Activated T-cell treated with anti-CD3 and anti-CD28 coated beads, Interleukin-2, amount 50 U/mL, for 1 hour (primary cell): ENCODE measurements at regions not wholly inside any gene's neighbourhood (a gene's known extent, or its start where the extent isn't known, plus 50 kb on each side); places are given as distances from the start of the nearest gene placed in this dataset.

Experiments
- DNase-seq: peaks from one replicate; pipeline ENCODE4 v3.0.0-alpha.2; 2020

GRCh38 chr7:70907259-70908247 is 224.4 kb upstream of the GALNT17 start:
- DNase-seq = no peak

- no peak for DNase-seq
Observed at GRCh38 chr7:70913924-70914323, 218.0 kb upstream of the GALNT17 start.

DNA sequence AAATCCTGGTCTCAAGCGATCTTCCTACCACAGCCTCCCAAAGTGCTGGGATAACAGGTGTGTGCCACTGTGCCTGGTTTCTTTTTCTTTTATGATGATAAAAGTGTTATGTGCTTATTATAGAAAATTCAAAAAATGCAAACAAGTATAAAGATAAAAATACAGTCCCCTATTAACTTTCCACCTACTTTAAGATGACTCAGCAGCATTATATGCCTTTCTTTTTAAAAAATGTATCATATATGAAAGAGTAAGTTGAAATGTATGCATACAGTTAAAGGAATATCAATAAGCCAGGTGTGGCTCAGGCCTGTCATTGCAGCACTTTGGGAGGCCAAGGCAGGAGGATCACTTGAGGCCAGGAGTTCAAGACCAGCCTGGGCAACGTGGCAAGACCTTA is 216.9 kb upstream of the GALNT17 start:
- DNase-seq = no peak

GRCh38 chr7:70919481-70920073 is 212.4 kb upstream of the GALNT17 start:
- no peak for DNase-seq

GRCh38 chr7:70920876-70921275 is 211.1 kb upstream of the GALNT17 start:
- no peak for DNase-seq

DNA sequence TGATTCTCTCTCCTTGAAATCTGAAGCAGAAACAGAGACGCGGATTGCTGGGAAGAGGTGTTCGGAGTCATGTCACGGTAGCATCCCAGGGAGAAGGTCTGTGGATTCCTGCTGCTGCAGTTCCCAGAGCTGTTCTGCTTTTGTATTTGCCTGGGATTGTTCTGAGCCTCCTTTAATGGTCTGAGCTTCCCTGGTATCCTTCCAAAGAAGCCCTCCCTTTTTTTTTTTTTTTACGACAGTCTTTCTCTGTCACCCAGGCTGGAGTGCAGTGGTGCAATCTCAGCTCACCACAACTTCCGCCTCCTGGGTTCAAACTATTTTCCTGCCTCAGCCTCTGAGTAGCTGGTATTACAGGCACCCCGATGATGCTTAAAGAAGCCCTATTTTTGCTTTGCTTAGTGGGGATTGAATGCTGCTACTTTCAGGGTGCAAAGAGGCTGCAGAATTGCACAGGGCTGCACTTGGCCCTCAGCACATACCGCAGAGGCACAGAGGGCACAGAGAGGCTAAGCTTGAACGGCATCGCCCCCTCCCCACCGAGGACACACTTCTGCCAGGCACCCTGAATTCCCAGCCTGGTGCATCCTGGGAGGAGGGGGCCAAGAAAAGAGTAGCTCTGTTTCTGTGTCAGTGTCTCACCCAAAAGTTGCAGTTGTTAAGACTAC is 208.6 kb upstream of the GALNT17 start:
- no peak for DNase-seq

DNA sequence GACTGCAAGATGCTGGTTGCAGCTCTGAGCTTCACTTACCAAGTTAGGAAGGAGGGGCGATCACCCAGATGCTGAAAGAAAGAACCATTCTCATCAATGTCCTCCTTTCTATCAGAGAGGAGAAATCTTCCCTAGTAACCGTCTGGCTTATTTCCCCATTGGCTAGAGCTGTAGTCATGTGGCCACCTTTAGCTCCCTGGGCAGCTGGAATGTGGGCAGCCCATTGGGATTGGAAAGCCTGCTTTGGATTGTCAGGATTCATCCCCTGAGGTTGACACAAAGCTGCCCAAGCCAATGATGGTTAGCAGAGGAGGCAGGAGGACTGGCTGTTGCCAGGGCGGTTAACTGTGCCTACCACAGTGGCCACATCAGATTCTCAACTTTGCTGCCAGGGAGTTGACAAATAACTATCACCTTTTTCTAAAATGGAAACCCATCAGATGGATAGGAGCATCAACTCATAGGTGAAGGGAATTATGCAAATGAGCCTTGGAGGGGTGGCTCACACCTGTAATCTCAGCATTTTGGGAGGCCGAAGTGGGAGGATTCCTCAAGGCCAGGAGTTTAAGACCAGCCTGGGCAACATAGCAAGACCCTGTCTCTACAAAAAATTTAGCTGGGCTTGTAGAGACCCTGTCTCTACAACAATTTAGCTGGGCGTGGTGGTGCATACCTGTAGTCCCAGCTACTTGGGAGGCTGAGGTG is 206.4 kb upstream of the GALNT17 start:
- no peak for DNase-seq

DNA sequence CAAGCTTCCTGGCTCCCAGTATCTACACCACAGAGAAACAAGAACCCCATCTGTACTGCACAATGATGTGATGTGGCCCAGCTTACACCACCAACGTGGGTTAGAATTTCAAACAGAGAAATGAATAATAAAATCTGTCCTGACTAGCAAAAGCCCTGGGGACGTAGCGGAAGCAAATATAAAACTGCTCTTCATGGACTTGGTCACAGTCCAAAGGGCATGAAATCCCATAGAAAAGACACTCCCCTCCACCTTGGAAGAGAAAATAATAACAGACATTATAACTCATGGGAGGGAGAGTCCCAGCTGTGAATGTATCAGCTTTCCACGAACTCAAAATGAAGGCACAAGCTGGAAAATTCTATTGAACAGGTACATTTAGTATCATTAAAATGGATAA is 205.3 kb upstream of the GALNT17 start:
- no peak for DNase-seq

GRCh38 chr7:70935311-70935710 is 196.6 kb upstream of the GALNT17 start:
- DNase-seq = no peak

DNA sequence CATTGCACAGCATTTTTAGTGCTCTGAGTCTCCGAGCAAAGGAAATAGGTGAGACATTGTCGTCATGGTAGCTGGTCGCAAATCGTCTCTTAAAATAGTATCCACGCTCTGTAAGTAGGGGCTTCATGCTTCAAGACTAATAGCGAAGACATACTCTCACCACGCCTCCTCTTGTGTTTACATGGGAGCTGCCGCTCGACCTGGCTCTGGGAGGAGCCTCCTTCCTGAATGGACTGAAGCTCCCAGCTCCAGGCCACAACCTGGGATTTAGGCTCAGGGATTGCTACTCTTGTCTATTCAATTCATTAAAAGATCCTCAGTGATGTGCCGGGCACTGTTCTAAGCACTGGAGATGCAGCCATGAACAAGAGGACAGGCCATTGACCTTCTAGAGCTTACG is 196.1 kb upstream of the GALNT17 start:
- DNase-seq = no peak

DNA sequence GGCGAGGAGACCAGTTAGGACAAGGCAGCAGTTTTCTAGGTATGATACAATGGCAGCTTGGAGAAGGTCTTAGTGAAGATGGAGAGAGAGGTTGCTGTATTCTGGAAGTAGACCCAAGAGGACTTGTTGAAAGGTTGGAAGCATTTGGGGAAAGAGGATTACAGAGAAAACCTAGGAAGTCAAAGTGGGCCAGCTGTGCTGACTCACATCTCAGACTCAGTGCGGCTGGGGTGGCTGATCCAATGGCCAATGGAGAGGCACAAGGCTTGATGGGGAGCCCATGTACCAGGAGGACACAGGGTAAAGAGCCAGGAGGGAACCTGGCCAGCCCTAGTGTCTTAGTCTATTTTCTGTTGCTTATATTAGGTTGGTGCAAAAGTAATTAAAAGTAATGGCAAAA is 194.5 kb upstream of the GALNT17 start:
- no peak for DNase-seq

- no peak for DNase-seq
Observed at GRCh38 chr7:70940597-70940996, 191.3 kb upstream of the GALNT17 start.

GRCh38 chr7:70942791-70943190 is 189.2 kb upstream of the GALNT17 start:
- no peak for DNase-seq

DNA sequence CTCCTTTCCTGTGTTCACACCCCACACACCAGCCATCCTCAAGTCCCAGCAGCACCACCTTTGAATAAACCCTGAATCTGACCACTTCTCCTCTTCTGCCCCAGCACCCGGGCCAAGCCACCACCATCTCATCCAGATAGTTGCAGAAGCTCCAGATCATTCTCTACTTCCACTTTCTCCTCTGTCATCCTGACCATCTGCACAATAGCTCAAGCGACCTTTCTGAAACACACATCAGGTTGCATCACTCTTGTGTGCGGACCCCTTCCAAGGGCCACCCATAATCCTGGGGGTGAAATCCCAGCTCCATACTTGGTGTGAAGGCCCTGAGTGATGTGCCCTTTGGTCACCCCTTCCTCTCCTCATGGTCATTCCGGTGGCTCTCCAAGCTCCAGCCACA is 187.4 kb upstream of the GALNT17 start:
- no peak for DNase-seq

DNA sequence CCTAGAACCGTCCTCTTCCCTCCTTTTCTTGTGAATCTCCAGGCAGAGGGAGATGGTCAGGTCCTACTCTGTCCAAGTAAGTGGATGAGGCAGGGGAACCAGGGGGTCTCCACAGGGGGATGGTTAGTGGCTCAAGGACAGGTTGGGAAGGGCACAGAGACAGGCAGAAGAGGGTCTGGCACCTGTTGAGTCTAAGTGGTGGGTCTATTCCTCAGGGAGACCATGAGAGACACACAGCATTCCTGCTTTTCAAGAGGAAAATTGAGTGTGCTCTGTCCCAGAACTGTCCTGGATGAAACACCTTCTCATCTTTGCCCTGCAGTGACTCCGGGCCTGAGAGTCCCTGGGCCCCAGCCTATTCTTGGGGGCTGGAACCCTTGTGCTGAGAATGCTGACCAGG is 184.8 kb upstream of the GALNT17 start:
- DNase-seq = no peak

- no peak for DNase-seq
Observed at GRCh38 chr7:70949862-70950261, 182.1 kb upstream of the GALNT17 start.

DNA sequence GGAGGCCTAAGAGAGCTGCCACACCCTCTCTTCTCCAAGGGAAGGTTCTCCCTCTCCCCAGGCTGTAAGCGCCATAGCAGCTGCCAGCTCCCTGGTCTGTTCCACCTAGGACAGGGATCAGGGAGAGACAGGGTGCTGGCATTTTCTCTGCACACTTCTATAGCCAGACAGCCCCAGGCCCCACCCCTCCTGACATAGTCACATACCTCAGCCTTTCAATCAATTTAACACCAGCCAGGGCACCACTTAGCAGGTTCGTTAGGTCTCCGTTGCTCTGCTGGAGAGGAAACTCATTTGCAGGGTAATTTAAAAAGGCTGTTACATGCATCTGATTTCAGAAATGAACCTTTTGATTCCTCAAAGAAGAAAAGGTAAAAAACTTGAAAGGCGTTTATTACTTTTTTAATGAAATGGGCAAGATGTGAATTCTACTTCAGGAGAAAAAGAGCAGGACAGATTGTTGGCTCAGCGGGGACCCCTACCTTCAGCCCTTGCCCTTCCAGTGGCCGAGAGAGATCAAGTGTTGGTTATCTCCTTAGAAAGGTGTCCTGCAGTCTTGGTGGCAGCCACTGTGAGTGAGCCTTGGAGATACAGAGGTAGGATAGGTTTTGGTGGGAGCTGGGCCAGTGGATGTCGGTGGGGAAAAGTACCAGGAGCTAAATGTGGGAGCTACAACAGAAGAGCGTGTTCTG is 180.5 kb upstream of the GALNT17 start:
- no peak for DNase-seq

DNA sequence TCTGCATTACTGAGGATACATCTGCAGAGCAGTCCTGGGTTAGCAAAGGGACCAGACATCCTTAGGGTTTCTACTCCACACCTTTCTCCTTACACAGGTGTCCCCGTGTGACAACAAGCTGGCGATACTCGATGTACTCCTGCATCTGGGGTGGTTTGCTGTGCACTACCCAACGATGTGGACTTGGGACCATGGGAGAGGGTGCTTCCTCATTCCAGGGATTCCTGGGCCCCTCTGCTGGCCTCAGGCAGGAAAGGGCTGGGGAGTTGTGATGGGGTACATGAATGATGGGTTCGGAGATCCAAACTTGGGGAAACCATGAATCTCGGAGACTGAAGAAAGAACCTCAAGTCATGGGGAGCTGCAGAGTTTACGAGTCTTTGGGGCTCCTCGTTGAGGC is 179.6 kb upstream of the GALNT17 start:
- DNase-seq = no peak

DNA sequence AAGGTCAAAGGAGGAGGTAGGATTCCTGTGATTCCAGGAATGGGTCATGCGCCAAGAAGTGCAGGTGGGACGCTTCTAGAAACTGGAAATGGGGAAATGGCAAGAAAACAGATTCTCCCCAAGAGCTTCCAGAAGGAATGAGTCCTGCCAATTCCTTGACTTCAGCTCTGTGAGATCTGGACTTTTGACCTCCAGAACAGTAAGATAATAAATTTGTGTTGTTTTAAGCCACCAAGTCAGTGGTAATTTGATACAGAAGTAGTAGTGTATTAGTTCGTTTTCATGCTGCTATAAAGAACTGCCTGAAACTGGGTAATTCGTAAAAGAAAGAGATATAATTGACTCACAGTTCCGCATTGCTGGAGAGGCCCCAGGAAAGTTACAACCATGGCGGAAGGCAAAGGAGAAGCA is 178.6 kb upstream of the GALNT17 start:
- DNase-seq = no peak

DNA sequence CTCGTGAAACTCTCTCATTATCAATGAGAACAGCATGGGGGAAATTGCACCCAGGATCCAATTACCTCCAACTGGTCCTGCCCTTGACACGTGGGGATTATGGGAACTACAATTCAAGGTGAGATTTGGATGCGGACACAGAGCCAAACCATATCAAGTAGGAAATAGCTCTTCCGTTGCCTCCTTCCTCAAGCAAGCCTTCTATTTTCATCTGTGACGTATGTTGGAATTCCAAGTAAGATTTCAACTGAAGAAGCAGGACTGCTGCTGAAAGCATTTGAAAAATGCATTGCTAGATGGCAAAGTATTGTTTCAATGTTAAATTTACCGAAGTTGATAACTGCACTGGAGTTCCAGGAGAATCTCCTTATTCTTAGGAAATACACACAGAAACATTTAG is 178.1 kb upstream of the GALNT17 start:
- no peak for DNase-seq

DNA sequence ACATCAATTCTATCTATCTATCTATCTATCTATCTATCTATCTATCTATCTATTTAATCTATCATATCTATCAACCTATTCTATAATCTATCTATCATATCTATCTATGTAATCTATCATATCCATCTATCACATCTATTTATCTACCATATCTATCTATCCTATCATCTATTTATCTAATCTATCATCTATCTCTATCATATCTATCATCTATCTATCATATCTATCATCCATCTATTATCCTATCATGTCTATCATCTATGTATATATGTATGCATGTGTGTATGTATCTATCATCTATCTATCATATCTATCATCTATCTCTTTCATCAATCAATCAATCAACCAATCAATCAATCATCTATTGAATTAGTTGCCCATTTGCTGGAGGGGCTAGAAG is 159.3 kb upstream of the GALNT17 start:
- DNase-seq = no peak

DNA sequence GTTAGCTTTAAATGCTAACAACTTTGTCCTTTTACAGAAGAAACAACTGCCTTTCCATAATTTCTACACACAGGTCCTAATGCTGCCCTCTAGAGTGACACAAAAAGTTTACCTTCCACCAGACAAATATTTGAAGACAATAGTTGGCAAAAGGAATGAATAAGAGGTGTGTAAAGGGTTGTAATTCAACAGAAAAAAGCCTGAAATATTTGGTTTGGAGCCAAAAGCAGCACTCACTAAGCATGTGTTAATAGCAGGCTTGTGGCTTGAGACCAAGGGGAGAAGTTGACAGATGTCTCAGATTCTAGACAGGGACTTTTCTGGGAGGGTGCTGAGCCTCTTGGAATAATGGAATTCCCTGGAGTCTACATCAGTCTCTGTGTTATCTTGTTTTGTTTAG is 156.2 kb upstream of the GALNT17 start:
- DNase-seq = no peak

DNA sequence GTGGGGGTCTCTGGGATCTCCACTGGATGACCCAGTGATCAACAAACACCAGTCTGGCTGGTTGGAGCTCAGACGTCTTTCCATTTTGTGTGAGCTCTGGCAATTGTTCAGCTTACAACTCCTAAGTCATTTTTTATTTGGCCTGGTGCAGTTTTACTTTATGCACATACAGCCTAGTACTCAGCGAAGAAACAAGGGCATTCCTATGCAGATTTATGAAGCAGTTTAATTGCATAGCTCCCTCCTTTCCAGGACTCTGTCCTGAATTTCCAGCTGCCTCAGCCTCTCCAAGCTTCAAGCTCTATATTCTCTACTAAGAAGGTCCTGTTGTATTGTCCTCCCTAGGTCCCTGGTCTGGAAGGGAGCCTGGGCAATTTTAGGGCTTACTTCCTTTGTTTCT is 145.6 kb upstream of the GALNT17 start:
- DNase-seq = no peak
